Spleen (tissue), 11 donors: ENCODE measurements at regions not wholly inside any gene's neighbourhood (a gene's known extent, or its start where the extent isn't known, plus 50 kb on each side); places are given as distances from the start of the nearest gene placed in this dataset.

ENCODE experiments used
- DNase-seq: peaks from one replicate; pipeline ENCODE4 v3.0.0-alpha.2; 2020
- H3K27ac ChIP-seq, 8 donors: fragments of 200-600 bp; sonication (generic) in 7 of 8; 1 replicate in 4 of 8; 2 replicates in 4 of 8; pipeline versions ENCODE4 v1.5.0 to v1.8.0; 2016 to 2021; ENCODE audit warnings: inconsistent platforms in 4 of 8, mild to moderate bottlenecking in 4 of 8, moderate library complexity in 1 of 8
- H3K27me3 ChIP-seq, 7 donors: fragments of 200-600 bp; sonication (generic) in 6 of 7; replicated peaks in 1 of 7; 1 replicate in 4 of 7; 2 replicates in 3 of 7; pipeline versions ENCODE4 v1.5.0 to v1.8.0; 2016 to 2021; ENCODE audit warnings: inconsistent platforms in 3 of 7, mild to moderate bottlenecking in 1 of 7
- H3K36me3 ChIP-seq, 6 donors: fragments of 200-600 bp; sonication (generic) in 5 of 6; 1 replicate in 4 of 6; 2 replicates in 2 of 6; pipeline versions ENCODE4 v1.5.0 to v1.8.0; 2016 to 2021; ENCODE audit warnings: inconsistent platforms in 2 of 6
- H3K4me1 ChIP-seq, 6 donors: fragments of 200-600 bp; sonication (generic) in 5 of 6; 1 replicate in 3 of 6; 2 replicates in 3 of 6; pipeline versions ENCODE4 v1.5.0 to v1.8.0; 2016 to 2021; ENCODE audit warnings: inconsistent platforms in 3 of 6
- H3K4me3 ChIP-seq, 8 donors: fragments of 200-600 bp; sonication (generic) in 7 of 8; 1 replicate in 4 of 8; 2 replicates in 4 of 8; pipeline versions ENCODE4 v1.5.0 to v1.8.0; 2016 to 2021; ENCODE audit warnings: inconsistent platforms in 4 of 8, mild to moderate bottlenecking in 4 of 8, moderate library complexity in 2 of 8
- H3K9me3 ChIP-seq, 8 donors: fragments of 200-600 bp; sonication (generic) in 7 of 8; 1 replicate in 4 of 8; 2 replicates in 4 of 8; pipeline versions ENCODE4 v1.5.0 to v1.8.0; 2016 to 2021; ENCODE audit warnings: inconsistent platforms in 4 of 8
- CTCF ChIP-seq, 11 experiments: fragments of 200-600 bp in 7 of 11; fragments of 450-650 bp in 4 of 11; sonication (generic) in 4 of 11; IDR thresholded peaks in 8 of 11; conservative IDR thresholded peaks in 3 of 11; 1 replicate in 7 of 11; 2 replicates in 4 of 11; pipeline versions ENCODE4 v1.4.0 to v1.8.0; 2016 to 2021; ENCODE audit warnings: antibody characterized with exemption in 11 of 11, inconsistent platforms in 4 of 11, mild to moderate bottlenecking in 1 of 11
- POLR2A ChIP-seq, 3 donors: fragments of 450-650 bp; IDR thresholded peaks; one replicate each; pipeline ENCODE4 v1.5.1; 2017; ENCODE audit warnings: antibody characterized with exemption in 3 of 3, mild to moderate bottlenecking in 1 of 3
- POLR2AphosphoS5 ChIP-seq, 3 donors: sonication (generic); formaldehyde crosslinking; IDR thresholded peaks; one replicate each; pipeline ENCODE4 v1.5.1; 2017; ENCODE audit warnings: antibody characterized with exemption in 3 of 3
- WGBS, 5 donors: extraction: QIAGEN DNeasy Blood & Tissue Kit in 3 of 5; methylation state at CpG; one replicate each; pipeline versions ENCODE4 v1.1.5 to v1.1.7; 2013 to 2018; 5-methylcytosine and 5-hydroxymethylcytosine counted together
- intact Hi-C: fragments of 100-400 bp; cut with DNase I; formaldehyde crosslinking; loops from one replicate; pipeline ENCODE4 v1.15.0; 2023; ENCODE audit warnings: low total_unique reads
- donor health status: healthy with polysubstance abuse.
- donor health status: DM: no; HTN: no; CAD: no; lungs with moderate emphysema.
- donor health status: DM: no; HTN: no; CAD: no.
- donor health status: Bipolar disorder and iron deficiency.
- donor health status: healthy.
- donor health status: DM: no; HTN: no; CAD: no.
- donor health status: DM: yes; HTN: yes; CAD: no.

- WGBS, 5 donors = 44 to 79% (median 67%) methylated on average over 5 of the region's 5 CpGs
- Histone ChIP-seq H3K27ac (peak overlapping the region in 4 of 8 donors; percentile 41 to 88 (median 65)), H3K36me3 (no peaks in the 10 kb centered on the region), H3K4me3 (no peak overlapping the region), H3K4me1 (peaks cover 0 to 5% (median 0%) of the 10 kb centered on the region in 6 donors), H3K27me3 (peaks cover 0 to 5% (median 0%) of the 10 kb centered on the region in 7 donors), H3K9me3 (no peaks in the 10 kb centered on the region)
- intact Hi-C loops = no loop called here
- TF ChIP-seq POLR2A (IDR thresholded peaks at IDR 0.05) = no peak
- no peak for TF ChIP-seq POLR2AphosphoS5 (IDR thresholded peaks at IDR 0.05)
- no peak for TF ChIP-seq CTCF (IDR thresholded peaks at IDR 0.05 in 8 of 11, conservative IDR thresholded peaks at IDR 0.05 in 3 of 11)
- DNase-seq = no peak
These were observed 468.6 kb upstream of the ZMIZ1 start for GRCh38 chr10:78600121-78600665.

DNA sequence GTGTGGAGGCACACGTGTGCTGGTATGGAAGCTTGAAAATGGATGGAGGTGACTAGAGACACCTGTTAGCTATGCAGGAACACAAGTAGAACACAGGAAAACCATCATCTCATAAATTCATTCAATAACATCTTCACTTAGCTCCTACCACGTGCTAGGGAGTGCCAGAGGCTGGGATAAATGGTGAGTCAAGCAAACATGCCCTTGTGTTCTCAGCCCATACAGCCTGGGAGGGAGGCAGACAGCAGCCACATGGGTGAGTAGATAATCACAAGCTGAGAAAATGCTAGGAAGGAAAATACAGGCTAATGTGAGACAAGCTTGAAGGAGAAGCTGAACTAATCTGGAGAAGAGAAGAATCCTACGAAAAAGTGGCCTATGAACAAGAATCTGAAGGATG lies 468.0 kb upstream of the ZMIZ1 start:
- TF ChIP-seq POLR2A (IDR thresholded peaks at IDR 0.05) (no peak), CTCF (IDR thresholded peaks at IDR 0.05 in 8 of 11, conservative IDR thresholded peaks at IDR 0.05 in 3 of 11) (no peak), POLR2AphosphoS5 (IDR thresholded peaks at IDR 0.05) (no peak)
- H3K4me3 ChIP-seq = no peak overlapping the region
- DNase-seq = no peak
- H3K36me3 ChIP-seq = no peaks in the 10 kb centered on the region
- peaks cover 0 to 5% (median 0%) of the 10 kb centered on the region in 6 donors for H3K4me1 ChIP-seq
- no peaks in the 10 kb centered on the region for H3K9me3 ChIP-seq
- intact Hi-C loops = no loop called here
- peak overlapping the region in 3 of 8 donors; percentile 23 to 88 (median 75) for H3K27ac ChIP-seq
- peaks cover 0 to 5% (median 0%) of the 10 kb centered on the region in 7 donors for H3K27me3 ChIP-seq
- 67 to 84% (median 77%) methylated on average over 3 of the region's 3 CpGs for WGBS, 5 donors

DNA sequence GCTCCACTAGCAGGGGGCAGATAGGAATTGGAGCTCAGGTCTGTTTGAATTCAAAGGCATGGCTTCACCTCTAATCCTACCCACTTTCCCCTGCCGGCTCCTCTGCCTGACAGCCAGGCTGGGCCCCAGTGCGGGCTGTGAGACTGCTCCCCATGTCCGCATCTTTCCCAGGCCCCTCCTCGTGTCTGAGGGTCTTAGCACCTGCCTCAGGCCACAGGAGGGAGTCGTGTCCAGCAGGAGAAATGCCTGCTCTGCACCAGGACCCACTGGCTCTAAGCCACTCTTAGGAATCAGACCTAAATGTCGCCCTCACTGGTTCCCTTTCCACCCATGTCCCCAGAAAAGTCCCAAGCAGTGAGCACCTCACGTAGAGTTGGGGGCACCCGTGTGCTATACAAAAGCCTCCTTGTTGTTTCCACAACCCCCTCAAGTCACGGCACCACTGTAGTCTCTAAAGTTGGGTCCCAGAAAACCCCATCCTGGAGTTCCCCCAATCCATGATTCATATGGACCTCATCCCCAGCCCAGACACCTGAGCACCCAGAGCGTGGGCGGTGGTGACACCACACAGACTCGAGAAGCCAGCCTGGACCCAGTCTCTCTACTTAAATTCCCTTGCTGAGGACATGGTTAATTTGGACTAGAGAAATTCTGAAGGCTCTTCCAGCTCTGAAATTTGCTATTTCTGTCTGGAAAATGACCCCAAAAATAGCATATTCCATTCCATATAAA lies 466.4 kb upstream of the ZMIZ1 start:
- Histone ChIP-seq H3K36me3 (no peaks in the 10 kb centered on the region), H3K9me3 (no peaks in the 10 kb centered on the region), H3K4me1 (peaks cover 0 to 5% (median 0%) of the 10 kb centered on the region in 6 donors), H3K27ac (peak overlapping the region in 4 of 8 donors; percentile 26 to 88 (median 74)), H3K27me3 (peaks cover 0 to 5% (median 0%) of the 10 kb centered on the region in 7 donors), H3K4me3 (no peak overlapping the region)
- intact Hi-C loops = no loop called here
- no peak for DNase-seq
- TF ChIP-seq POLR2A (IDR thresholded peaks at IDR 0.05) (no peak), CTCF (IDR thresholded peaks at IDR 0.05 in 8 of 11, conservative IDR thresholded peaks at IDR 0.05 in 3 of 11) (no peak), POLR2AphosphoS5 (IDR thresholded peaks at IDR 0.05) (no peak)
- WGBS, 5 donors = 89 to 93% (median 92%) methylated on average over 12 of the region's 12 CpGs

DNA sequence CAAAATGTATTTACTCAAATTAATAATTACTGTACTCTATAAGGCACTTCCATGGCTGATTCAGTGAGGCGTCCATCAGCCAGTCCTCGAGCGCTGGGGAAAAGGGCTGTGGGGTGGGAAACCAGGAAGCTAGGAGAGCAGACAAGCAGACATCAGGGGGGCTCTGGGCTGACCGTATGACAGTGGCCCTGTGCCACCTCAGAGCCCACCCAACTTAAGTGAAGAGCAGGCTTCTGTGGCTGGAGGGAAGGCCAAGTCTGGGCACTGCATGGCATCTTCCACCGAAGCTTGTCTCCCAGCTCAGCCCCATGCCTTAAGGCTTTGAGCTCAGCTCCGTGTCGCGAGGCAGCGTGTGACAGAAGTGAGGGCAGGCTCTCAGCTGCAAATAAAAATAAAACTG lies 464.5 kb upstream of the ZMIZ1 start:
- TF ChIP-seq POLR2A (IDR thresholded peaks at IDR 0.05) (no peak), CTCF (IDR thresholded peaks at IDR 0.05 in 8 of 11, conservative IDR thresholded peaks at IDR 0.05 in 3 of 11) (no peak), POLR2AphosphoS5 (IDR thresholded peaks at IDR 0.05) (no peak)
- H3K9me3 ChIP-seq = peaks cover 3 to 12% (median 7%) of the 10 kb centered on the region in 8 donors
- intact Hi-C loops = no loop called here

More for the DNA sequence above, 464.5 kb upstream of the ZMIZ1 start:
- no peak for DNase-seq
- Histone ChIP-seq H3K27me3 (no peaks in the 10 kb centered on the region), H3K36me3 (no peaks in the 10 kb centered on the region), H3K4me3 (no peak overlapping the region), H3K27ac (no peak overlapping the region), H3K4me1 (peaks cover 0 to 5% (median 0%) of the 10 kb centered on the region in 6 donors)
- WGBS, 5 donors = 85 to 96% (median 94%) methylated on average over 9 of the region's 9 CpGs
